ENCODE measurements at regions not wholly inside any gene's neighbourhood (a gene's known extent, or its start where the extent isn't known, plus 50 kb on each side); places are given as distances from the start of the nearest gene placed in this dataset.

- no peak for DNase-seq
Observed at GRCh38 chr17:65404761-65405160, 156.7 kb downstream of the AXIN2 start.

- DNase-seq, result no peak
Observed at GRCh38 chr17:65403626-65404025, 157.8 kb downstream of the AXIN2 start.

- no peak for DNase-seq
Observed at GRCh38 chr17:65402513-65403496, 158.6 kb downstream of the AXIN2 start.

GRCh38 chr17:65401561-65401960 is 159.9 kb downstream of the AXIN2 start:
- no peak for DNase-seq

- DNase-seq, result no peak
Observed at GRCh38 chr17:65400701-65401100, 160.7 kb downstream of the AXIN2 start.

- no peak for DNase-seq
Observed at GRCh38 chr17:65398040-65398787, 163.2 kb downstream of the AXIN2 start.

GRCh38 chr17:65395924-65396323 is 165.5 kb downstream of the AXIN2 start:
- DNase-seq, result no peak

GRCh38 chr17:65394811-65395472 is 166.5 kb downstream of the AXIN2 start:
- DNase-seq, result no peak

- DNase-seq, result no peak
Observed at GRCh38 chr17:65393514-65393913, 167.9 kb downstream of the AXIN2 start.

GRCh38 chr17:65389949-65390348 is 171.5 kb downstream of the AXIN2 start:
- DNase-seq, result no peak

GRCh38 chr17:65389426-65389825 is 172.0 kb downstream of the AXIN2 start:
- DNase-seq, result no peak

- no peak for DNase-seq
Observed at GRCh38 chr17:65388911-65389310, 172.5 kb downstream of the AXIN2 start.

- DNase-seq, result no peak
Observed at GRCh38 chr17:65387322-65387721, 174.1 kb downstream of the AXIN2 start.

GRCh38 chr17:65385726-65386125 is 175.7 kb downstream of the AXIN2 start:
- no peak for DNase-seq

GRCh38 chr17:65385071-65385470 is 176.4 kb downstream of the AXIN2 start:
- DNase-seq, result no peak

- DNase-seq, result no peak
Observed at GRCh38 chr17:65381152-65381551, 180.3 kb downstream of the AXIN2 start.

GRCh38 chr17:65374966-65375365 is 186.5 kb downstream of the AXIN2 start:
- DNase-seq, result no peak

GRCh38 chr17:65371702-65372101 is 189.7 kb downstream of the AXIN2 start:
- no peak for DNase-seq

GRCh38 chr17:65370669-65371131 is 190.7 kb downstream of the AXIN2 start:
- DNase-seq, result no peak

GRCh38 chr17:65368341-65368740 is 193.1 kb downstream of the AXIN2 start:
- DNase-seq, result no peak

GRCh38 chr17:65366102-65366844 is 195.2 kb downstream of the AXIN2 start:
- DNase-seq, result no peak

- DNase-seq, result no peak
Observed at GRCh38 chr17:65365169-65365568, 196.3 kb downstream of the AXIN2 start.
